ENCODE measurements at regions not wholly inside any gene's neighbourhood (a gene's known extent, or its start where the extent isn't known, plus 50 kb on each side); places are given as distances from the start of the nearest gene placed in this dataset.
"Not testable (repeated sequence)": the region's sequence is repeated elsewhere in the genome, so short reads cannot be mapped to it uniquely, and the experiment has no call there.

- no peak for DNase-seq
Measured at GRCh38 chr12:124651516-124652273, 84.3 kb upstream of the NCOR2 start.

GRCh38 chr12:124650912-124651311 lies 83.5 kb upstream of the NCOR2 start:
- DNase-seq, result no peak

- DNase-seq, result no peak
Measured at GRCh38 chr12:124648710-124649384, 81.4 kb upstream of the NCOR2 start.

DNA sequence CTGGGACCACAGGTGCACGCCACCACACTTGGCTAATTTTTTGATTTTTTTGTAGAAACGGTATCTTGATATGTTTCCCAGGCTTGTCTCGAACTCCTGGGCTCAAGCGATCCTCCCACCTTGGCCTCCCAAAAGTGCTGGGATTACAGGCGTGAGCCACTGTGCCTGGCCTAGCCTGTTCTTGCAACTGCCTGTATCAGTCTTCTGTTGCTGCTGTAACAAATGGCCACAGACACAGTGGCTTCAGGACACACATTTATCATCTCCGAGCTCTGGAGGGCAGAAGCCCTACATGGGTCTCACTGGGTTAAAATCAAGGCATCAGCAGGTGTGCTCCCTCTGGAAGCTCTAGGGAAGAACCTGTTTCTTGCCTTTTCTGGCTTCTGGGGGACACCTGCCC lies 79.9 kb upstream of the NCOR2 start:
- no peak for DNase-seq

- no peak for DNase-seq
Measured at GRCh38 chr12:124646385-124647230, 79.2 kb upstream of the NCOR2 start.

- no peak for DNase-seq
Measured at GRCh38 chr12:124645530-124646244, 78.3 kb upstream of the NCOR2 start.

DNA sequence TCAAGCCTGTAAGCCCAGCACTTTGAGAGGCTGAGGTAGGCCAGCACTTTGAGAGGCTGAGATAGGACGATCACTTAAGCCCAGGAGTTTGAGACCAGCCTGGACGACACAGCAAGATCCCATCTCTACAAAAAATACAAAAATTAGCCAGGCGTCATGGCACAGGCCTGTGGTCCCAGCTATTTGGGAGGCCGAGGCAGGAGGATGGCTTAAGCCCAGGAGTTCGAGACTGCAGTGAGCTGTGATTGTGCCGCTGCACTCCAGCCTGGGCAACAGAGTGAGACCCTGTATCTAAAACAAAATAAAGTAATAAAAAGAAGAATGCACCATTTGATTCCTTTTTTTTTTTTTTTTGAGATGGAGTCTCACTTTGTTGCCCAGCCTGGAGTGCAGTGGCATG lies 76.4 kb upstream of the NCOR2 start:
- DNase-seq, result not testable (repeated sequence)

- DNase-seq, result no peak
Measured at GRCh38 chr12:124642105-124642504, 74.7 kb upstream of the NCOR2 start.

DNA sequence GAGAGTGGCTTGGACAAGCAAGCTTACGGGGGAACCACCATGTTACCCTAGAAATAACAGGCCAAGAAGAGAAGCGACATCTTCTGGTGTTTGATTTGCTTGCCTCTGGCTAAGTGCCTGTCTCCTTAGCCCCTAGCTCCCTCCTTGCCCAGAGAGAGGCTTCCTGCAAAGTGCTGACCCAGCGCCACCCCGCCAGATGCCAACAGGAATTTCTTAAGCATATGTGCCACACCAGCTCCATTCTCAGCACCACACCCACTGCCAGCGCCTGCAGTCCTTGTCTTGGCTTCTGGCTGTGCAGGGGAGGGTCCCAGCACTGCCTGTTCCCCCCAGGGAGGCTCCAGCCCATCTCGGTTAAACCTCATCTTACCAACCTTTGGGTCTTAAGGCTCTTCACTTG lies 74.2 kb upstream of the NCOR2 start:
- DNase-seq, result no peak

DNA sequence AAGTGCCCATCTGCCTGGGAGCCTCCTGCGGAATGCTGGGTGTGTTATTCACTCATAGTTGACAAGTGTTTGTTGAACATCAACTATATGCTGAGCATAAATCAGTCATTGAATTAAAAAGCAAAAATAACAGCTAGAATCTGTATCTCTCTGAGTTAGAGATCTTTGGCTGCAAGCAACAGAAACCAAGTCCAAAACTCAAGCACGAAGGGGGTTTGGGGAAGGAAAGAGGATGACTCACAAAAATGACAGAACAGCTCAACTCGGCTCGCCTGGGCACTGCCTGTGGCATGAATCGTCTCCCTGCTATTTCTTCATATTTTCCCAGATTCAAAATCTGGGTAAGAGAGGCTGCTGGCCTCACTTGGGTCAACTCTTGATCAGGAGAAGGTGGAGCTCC lies 72.6 kb upstream of the NCOR2 start:
- no peak for DNase-seq

- DNase-seq, result no peak
Measured at GRCh38 chr12:124639122-124639806, 71.9 kb upstream of the NCOR2 start.

DNA sequence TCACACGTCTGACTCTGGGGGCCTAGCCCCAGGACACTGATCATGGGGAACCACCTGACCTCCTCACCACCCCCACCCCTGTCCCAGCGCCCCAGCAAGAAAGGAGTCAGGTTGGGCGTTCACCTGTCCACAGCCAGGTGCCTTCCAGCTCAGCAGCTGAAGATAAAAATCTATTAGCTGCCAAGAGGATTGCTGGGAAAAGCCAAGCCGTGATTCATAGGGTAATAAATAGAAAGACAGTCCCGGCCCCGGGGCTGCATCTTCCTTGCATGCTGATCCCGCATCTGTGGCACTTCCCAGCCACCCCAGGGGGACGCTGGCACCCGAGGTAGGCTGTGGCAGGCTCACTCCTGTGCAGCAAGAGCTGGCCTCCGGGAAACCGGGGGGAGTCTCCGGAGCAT lies 70.2 kb upstream of the NCOR2 start:
- DNase-seq, result no peak

- no peak for DNase-seq
Measured at GRCh38 chr12:124637163-124637562, 69.8 kb upstream of the NCOR2 start.

GRCh38 chr12:124636138-124636978 lies 68.9 kb upstream of the NCOR2 start:
- no peak for DNase-seq

DNA sequence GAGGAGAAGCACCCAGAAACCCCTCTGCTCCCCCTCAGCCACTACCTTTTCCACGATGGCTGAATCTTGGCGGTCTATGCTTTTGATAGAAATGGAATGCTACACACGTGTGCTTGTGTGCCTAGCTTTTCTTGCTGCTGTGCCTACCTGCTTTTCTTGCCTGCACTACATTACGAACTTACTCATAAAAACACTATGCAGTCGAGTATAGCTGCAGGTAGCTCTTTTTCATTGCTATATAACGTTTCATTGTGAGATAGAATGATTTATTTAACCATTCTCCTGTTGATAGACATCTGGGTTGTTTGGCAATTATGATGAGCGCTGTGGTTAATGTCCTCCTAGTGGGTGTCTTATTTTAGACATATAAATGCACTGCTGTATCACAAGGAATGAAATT lies 67.9 kb upstream of the NCOR2 start:
- no peak for DNase-seq

DNA sequence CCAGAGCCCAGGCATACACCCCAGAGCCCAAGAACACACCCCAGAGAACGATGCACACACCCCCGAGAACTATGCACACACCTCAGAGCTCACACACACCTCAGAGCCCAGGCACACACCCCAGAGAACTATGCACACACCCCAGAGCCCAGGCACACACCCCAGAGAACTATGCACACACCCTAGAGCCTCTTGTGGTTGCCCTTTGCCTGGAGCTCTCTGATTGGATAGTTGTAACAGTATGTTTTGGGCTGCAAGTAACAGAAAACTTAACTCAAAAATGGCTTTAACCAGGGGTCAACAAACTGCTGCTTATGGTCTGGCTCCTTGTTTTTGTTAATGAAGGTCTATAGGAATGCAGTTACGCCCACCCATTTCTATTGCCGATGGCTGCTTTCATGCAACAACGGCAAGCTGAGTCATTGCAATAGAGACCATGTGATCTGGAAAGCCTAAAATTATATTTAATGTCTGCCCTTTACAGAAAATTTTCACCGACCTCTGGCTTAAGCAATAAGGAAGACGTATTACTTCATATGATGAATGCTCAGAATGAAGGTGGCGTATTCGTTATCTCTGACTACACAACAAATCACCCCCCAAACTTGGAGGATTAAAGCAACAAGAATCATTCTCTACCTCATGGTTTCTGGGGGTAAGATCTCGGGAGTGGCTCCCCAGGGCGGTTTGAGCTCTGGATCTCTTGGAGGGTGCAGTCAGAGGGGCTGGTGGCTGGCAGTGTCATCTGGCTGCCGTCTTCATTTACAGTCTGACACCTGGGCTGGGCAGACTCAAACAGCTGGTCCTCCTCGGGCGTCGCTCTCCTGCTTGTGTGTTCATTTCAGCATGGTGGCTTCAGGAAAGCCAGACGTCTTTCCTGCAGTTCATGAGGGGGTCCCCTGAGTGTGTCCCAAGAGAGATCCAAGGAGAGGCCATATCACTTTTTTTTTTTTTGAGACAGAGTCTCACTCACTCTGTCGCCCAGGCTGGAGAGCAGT lies 66.3 kb upstream of the NCOR2 start:
- DNase-seq, result peak; percentile 90

GRCh38 chr12:124632519-124632984 lies 65.1 kb upstream of the NCOR2 start:
- no peak for DNase-seq

- no peak for DNase-seq
Measured at GRCh38 chr12:124631681-124632256, 64.4 kb upstream of the NCOR2 start.

DNA sequence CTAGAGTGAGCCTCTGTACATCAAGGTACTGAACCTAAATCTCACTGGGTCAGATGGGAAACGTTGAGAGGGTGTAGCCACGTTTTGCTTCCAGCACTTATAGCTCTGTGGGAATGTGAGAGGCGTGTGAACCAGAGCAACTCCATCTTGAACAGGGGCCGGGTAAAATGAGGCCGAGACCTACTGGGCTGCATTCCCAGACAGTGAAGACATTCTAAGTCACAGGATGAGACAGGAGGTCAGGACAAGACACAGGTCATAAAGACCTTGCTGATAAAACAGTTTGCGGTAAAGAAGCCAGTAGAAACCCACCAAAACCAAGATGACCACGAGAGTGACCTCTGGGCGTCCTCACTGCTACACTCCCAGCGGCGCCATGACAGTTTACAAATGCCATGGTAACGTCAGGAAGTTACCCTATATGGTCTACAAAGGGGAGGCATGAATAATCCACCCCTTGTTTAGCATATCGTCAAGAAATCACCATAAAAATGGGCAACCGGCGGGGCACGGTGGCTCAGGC lies 63.4 kb upstream of the NCOR2 start:
- DNase-seq, result no peak
